OCI-LY7 (cell line): ENCODE measurements at regions not wholly inside any gene's neighbourhood (a gene's known extent, or its start where the extent isn't known, plus 50 kb on each side); places are given as distances from the start of the nearest gene placed in this dataset.

ENCODE experiments used
- CTCF ChIP-seq: fragments of 200-600 bp; sonication (generic); conservative IDR thresholded peaks from 2 replicates; pipeline ENCODE4 v1.5.1; 2014; ENCODE audit warnings: mild to moderate bottlenecking, antibody characterized with exemption, low read length, moderate library complexity, mixed read lengths
- EZH2phosphoT487 ChIP-seq: fragments of 200-600 bp; sonication (generic); IDR thresholded peaks from 2 replicates; pipeline ENCODE4 v1.6.1; 2018; ENCODE audit warnings: low read depth, borderline replicate concordance, mild to moderate bottlenecking, mixed run types, antibody characterized with exemption, low read length, moderate library complexity, mixed read lengths

DNA sequence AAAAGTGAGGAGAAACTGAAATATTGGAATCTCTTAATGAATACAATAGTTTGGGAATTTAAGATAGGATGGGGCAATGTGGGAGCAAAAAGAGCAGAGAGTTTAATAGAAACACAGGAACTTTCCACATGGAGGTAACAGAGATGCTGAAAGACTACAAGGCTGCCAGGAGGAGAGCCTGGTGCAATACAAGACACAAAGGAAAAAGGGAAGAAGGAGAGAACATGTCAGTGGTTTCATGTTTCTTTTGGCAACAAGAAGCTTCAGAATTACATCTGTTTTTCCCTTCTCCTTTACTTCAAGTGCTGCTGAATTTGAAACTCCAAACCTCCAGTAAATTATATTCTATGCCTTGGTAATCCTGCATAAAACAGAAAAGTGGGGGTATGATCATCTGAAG is 474.3 kb downstream of the FAT4 start:
- TF ChIP-seq CTCF, result no peak
- TF ChIP-seq EZH2phosphoT487, result no peak
